Testis (tissue), 2 donors: ENCODE measurements at regions not wholly inside any gene's neighbourhood (a gene's known extent, or its start where the extent isn't known, plus 50 kb on each side); places are given as distances from the start of the nearest gene placed in this dataset.

Experiments used
- DNase-seq: peaks from one replicate; pipeline ENCODE4 v3.0.0-alpha.2; 2019
- H3K27ac ChIP-seq, 2 donors: fragments of 200-600 bp; sonication (generic); one replicate each; pipeline ENCODE4 v1.5.1; 2019
- H3K27me3 ChIP-seq: fragments of 200-600 bp; sonication (generic); one replicate; pipeline ENCODE4 v1.5.1; 2019
- H3K36me3 ChIP-seq: fragments of 200-600 bp; sonication (generic); one replicate; pipeline ENCODE4 v1.5.1; 2017; ENCODE audit warnings: low read depth; ENCODE audit errors: missing control alignments
- H3K4me1 ChIP-seq: fragments of 200-600 bp; sonication (generic); one replicate; pipeline ENCODE4 v1.5.1; 2019
- H3K4me3 ChIP-seq, 2 donors: fragments of 200-600 bp; sonication (generic); one replicate each; pipeline ENCODE4 v1.5.1; 2017 to 2019
- H3K9me3 ChIP-seq: fragments of 200-600 bp; sonication (generic); one replicate; pipeline ENCODE4 v1.5.1; 2017
- CTCF ChIP-seq, 3 experiments: fragments of 450-650 bp in 2 of 3; fragments of 200-600 bp in 1 of 3; sonication (generic) in 1 of 3; IDR thresholded peaks; one replicate each; pipeline ENCODE4 v1.5.1; 2016 to 2019; ENCODE audit warnings: antibody characterized with exemption in 3 of 3, mild to moderate bottlenecking in 2 of 3, moderate library complexity in 1 of 3
- POLR2A ChIP-seq: fragments of 450-650 bp; IDR thresholded peaks from one replicate; pipeline ENCODE4 v1.6.1; 2017; ENCODE audit warnings: antibody characterized with exemption, mild to moderate bottlenecking, moderate library complexity
- WGBS, 2 donors: methylation state at CpG; one replicate each; pipeline ENCODE4 v1.1.5; 2018; 5-methylcytosine and 5-hydroxymethylcytosine counted together
- intact Hi-C: fragments of 100-400 bp; cut with DNase I; formaldehyde crosslinking; loops from one replicate; pipeline ENCODE4 v1.15.1; 2023; ENCODE audit warnings: low total_unique reads

DNA sequence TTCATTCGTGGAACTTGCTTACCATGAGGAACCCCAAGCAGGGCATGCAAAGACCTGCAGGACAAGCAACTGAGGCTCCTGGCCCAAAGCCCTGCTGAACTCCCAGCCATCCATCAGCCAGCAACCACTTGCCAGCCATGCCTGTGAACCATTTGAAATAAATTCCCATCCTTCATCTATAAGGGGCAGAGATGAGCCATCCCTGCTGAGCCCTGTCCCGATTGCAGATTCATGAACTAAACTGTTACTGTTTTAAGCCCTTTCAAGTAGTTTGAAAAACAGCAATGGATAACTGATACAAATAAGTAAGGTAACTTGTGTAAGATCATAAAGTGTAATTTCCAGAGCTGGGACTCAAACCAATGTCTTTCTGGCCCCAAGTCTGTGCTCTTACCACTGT, 114.4 kb upstream of the WSCD1 start:
- no peaks in the 10 kb centered on the region for H3K4me1 ChIP-seq
- H3K9me3 ChIP-seq: no peaks in the 10 kb centered on the region
- no peak for DNase-seq
- WGBS, 2 donors: 89 to 92% methylated on average over 2 of the region's 2 CpGs
- no peaks in the 10 kb centered on the region for H3K36me3 ChIP-seq
- H3K27me3 ChIP-seq: no peaks in the 10 kb centered on the region
- H3K4me3 ChIP-seq: no peak overlapping the region
- H3K27ac ChIP-seq: no peak overlapping the region
- TF ChIP-seq POLR2A (no peak), CTCF (IDR thresholded peaks at IDR 0.05) (no peak)
- intact Hi-C loops: no loop called here

DNA sequence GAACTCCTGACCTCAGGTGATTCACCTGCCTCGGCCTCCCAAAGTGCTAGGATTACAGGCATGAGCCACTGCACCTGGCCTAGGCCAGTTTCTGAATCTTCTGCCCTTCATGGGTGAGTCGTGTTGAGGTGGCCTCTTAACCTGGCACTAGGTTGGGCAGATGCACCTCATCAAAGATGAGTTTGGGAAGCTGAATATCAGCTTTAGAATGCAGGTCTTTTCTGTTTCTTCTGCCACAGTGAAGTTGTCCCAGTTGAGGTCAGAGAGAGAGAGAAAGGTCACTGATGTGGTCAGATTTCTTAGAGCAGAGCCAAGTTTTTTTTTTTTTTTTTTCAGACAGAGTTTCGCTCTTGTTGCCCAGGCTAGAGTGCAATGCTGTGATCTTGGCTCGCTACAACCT, 111.3 kb upstream of the WSCD1 start:
- Histone ChIP-seq H3K27me3 (no peaks in the 10 kb centered on the region), H3K27ac (no peak overlapping the region), H3K9me3 (no peaks in the 10 kb centered on the region), H3K4me3 (no peak overlapping the region), H3K4me1 (no peaks in the 10 kb centered on the region), H3K36me3 (no peaks in the 10 kb centered on the region)
- no peak for TF ChIP-seq CTCF (IDR thresholded peaks at IDR 0.05)
- TF ChIP-seq POLR2A: no peak
- intact Hi-C loops: no loop called here
- WGBS, 2 donors: 83 to 91% methylated on average over 4 of the region's 4 CpGs
- no peak for DNase-seq

GRCh38 chr17:5962371-5962770, 107.8 kb upstream of the WSCD1 start:
- no peak overlapping the region for H3K4me3 ChIP-seq
- H3K36me3 ChIP-seq: no peaks in the 10 kb centered on the region
- intact Hi-C loops: no loop called here
- H3K9me3 ChIP-seq: no peaks in the 10 kb centered on the region
- TF ChIP-seq POLR2A: no peak
- TF ChIP-seq CTCF (IDR thresholded peaks at IDR 0.05): no peak
- no peak for DNase-seq
- WGBS, 2 donors: 74 to 84% methylated on average over 4 of the region's 4 CpGs
- H3K27ac ChIP-seq: no peak overlapping the region
- H3K4me1 ChIP-seq: no peaks in the 10 kb centered on the region
- no peaks in the 10 kb centered on the region for H3K27me3 ChIP-seq

DNA sequence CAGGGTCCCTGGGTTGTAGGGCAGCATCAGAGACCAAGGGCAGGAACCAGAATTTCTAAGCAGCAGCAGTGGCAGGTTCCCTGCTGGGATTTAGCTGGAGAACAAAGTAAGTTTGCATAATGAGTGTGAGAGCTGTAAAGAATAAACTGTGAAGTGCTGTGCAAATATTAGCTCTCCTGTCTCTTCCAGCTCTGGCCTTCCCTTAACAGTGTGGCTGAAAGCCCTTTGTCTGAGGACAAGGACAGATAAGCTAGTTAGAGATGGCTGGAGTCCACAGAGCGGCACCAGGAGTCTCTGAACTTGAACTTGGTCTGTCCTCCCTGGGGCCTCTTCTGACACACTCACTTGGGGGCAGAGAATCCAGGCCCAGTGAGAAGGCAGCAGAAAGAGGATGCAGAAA, 98.2 kb upstream of the WSCD1 start:
- DNase-seq: no peak
- 67 to 73% methylated on average over 1 of the region's 1 CpG for WGBS, 2 donors
- no peak for TF ChIP-seq CTCF (IDR thresholded peaks at IDR 0.05)
- no peak for TF ChIP-seq POLR2A

DNA sequence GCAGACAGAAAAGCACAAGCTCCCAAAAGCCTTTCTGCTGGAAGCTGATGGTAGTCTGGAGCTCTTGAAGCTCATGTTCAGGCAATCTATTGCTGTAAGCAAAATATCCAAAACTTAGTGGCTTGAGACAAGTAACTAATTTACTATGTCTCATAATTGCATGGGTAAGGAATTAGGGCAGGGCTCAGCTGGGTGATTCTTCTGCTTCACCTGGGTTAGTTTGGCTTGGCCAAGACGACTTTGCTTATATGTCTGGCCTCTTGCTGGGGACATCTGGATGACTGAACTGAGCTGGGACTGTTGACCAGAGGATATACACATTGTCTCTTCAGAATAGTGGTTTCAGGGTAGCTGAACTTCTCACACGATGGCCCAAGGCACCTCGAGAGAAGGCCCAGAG, 96.8 kb upstream of the WSCD1 start:
- no peak overlapping the region for H3K4me3 ChIP-seq
- no peak overlapping the region for H3K27ac ChIP-seq
- 82 to 90% methylated on average over 3 of the region's 3 CpGs for WGBS, 2 donors
- H3K36me3 ChIP-seq: no peaks in the 10 kb centered on the region
- no peak for TF ChIP-seq CTCF (IDR thresholded peaks at IDR 0.05)
- no peak for TF ChIP-seq POLR2A
- H3K27me3 ChIP-seq: no peaks in the 10 kb centered on the region
- H3K4me1 ChIP-seq: no peaks in the 10 kb centered on the region
- intact Hi-C loops: no loop called here
- H3K9me3 ChIP-seq: no peaks in the 10 kb centered on the region
- DNase-seq: no peak

More for the DNA sequence above, 98.2 kb upstream of the WSCD1 start:
- no peaks in the 10 kb centered on the region for H3K9me3 ChIP-seq
- no peaks in the 10 kb centered on the region for H3K4me1 ChIP-seq
- intact Hi-C loops: no loop called here
- H3K27ac ChIP-seq: no peak overlapping the region
- H3K4me3 ChIP-seq: no peak overlapping the region
- H3K36me3 ChIP-seq: no peaks in the 10 kb centered on the region
- no peaks in the 10 kb centered on the region for H3K27me3 ChIP-seq
